SK-N-SH (cell line): ENCODE measurements at regions not wholly inside any gene's neighbourhood (a gene's known extent, or its start where the extent isn't known, plus 50 kb on each side); places are given as distances from the start of the nearest gene placed in this dataset.

Experiments
- CTCF ChIA-PET: fragments of 300-600, 350-600 bp; formaldehyde crosslinking; extraction: SDS; loops from one replicate; lab custom pipeline; 2021; lab: Yijun Ruan, JAX
- POLR2A ChIA-PET: fragments of 350-600 bp; sonication (Branson Sonifier 250); formaldehyde crosslinking; extraction: SDS; loops from one replicate; lab custom pipeline; 2020; ENCODE audit warnings: antibody characterized with exemption, inconsistent platforms; lab: Yijun Ruan, JAX
- DNase-seq: peaks from one replicate; pipeline ENCODE4 v3.0.0; 2012
- H2AFZ ChIP-seq: fragments of 200-600 bp; sonication (generic); 2 replicates; pipeline ENCODE4 v1.8.1; 2016; ENCODE audit warnings: antibody characterized with exemption, mild to moderate bottlenecking, low read depth
- H3F3A ChIP-seq: fragments of 200-600 bp; sonication (generic); replicated peaks from 2 replicates; pipeline ENCODE3; 2016; ENCODE audit warnings: antibody characterized with exemption, mild to moderate bottlenecking; ENCODE audit not compliant: insufficient read depth
- H3K27ac ChIP-seq, 2 experiments: fragments of 200-500 bp in 1 of 2; fragments of 200-600 bp in 1 of 2; sonication (Bioruptor generic) in 1 of 2; sonication (generic), shearing (Covaris generic) in 1 of 2; 2 replicates each; pipeline versions ENCODE4 v1.5.1 to v1.6.1; 2014 to 2016; ENCODE audit warnings: low read depth in 2 of 2, inconsistent platforms in 1 of 2, low read length in 1 of 2, mild to moderate bottlenecking in 1 of 2, mixed read lengths in 1 of 2
- H3K27me3 ChIP-seq: fragments of 200-600 bp; sonication (generic), shearing (Covaris generic); 2 replicates; pipeline ENCODE4 v1.6.1; 2016; ENCODE audit warnings: mixed run types; ENCODE audit not compliant: insufficient read depth
- H3K36me3 ChIP-seq, 2 experiments: fragments of 200-500 bp in 1 of 2; fragments of 200-600 bp in 1 of 2; sonication (Bioruptor generic) in 1 of 2; sonication (generic) in 1 of 2; replicated peaks in 1 of 2; 2 replicates each; pipeline versions ENCODE3 to v1.5.1; 2014 to 2016; ENCODE audit warnings: low read length in 1 of 2, mild to moderate bottlenecking in 1 of 2; ENCODE audit not compliant: insufficient read depth in 2 of 2, control insufficient read depth in 1 of 2
- H3K4me1 ChIP-seq, 2 experiments: fragments of 200-500 bp in 1 of 2; fragments of 200-600 bp in 1 of 2; sonication (Bioruptor generic) in 1 of 2; sonication (generic), shearing (Covaris generic) in 1 of 2; 2 replicates each; pipeline versions ENCODE4 v1.5.1 to v1.6.1; 2014 to 2016; ENCODE audit warnings: low read depth in 1 of 2, low read length in 1 of 2, mixed run types in 1 of 2; ENCODE audit not compliant: insufficient read depth in 2 of 2, control insufficient read depth in 1 of 2
- H3K4me2 ChIP-seq: fragments of 200-600 bp; sonication (generic), shearing (Covaris generic); 2 replicates; pipeline ENCODE4 v1.6.1; 2017; ENCODE audit warnings: mixed run types
- H3K4me3 ChIP-seq, 2 experiments: fragments of 200-500 bp in 1 of 2; fragments of 200-600 bp in 1 of 2; sonication (Bioruptor generic) in 1 of 2; sonication (generic), shearing (Covaris generic) in 1 of 2; 2 replicates each; pipeline versions ENCODE4 v1.5.1 to v1.8.1; 2014 to 2016; ENCODE audit warnings: low read depth in 2 of 2, inconsistent platforms in 1 of 2, low read length in 1 of 2, mild to moderate bottlenecking in 1 of 2, mixed read lengths in 1 of 2, moderate library complexity in 1 of 2
- H3K79me2 ChIP-seq: fragments of 200-600 bp; sonication (generic); 2 replicates; pipeline ENCODE4 v1.8.1; 2017; ENCODE audit warnings: mild to moderate bottlenecking; ENCODE audit not compliant: insufficient read depth
- H3K9ac ChIP-seq: fragments of 200-600 bp; sonication (generic); 2 replicates; pipeline ENCODE4 v1.6.1; 2017; ENCODE audit warnings: mixed run types
- H3K9me2 ChIP-seq: fragments of 200-600 bp; sonication (generic); 2 replicates; pipeline ENCODE4 v1.6.1; 2017; ENCODE audit warnings: mixed run types
- H3K9me3 ChIP-seq: fragments of 200-600 bp; sonication (generic); 2 replicates; pipeline ENCODE4 v1.6.1; 2017; ENCODE audit warnings: mixed run types, mild to moderate bottlenecking, moderate library complexity
- H4K20me1 ChIP-seq: fragments of 200-600 bp; sonication (generic); 2 replicates; pipeline ENCODE4 v1.6.1; 2017; ENCODE audit warnings: mild to moderate bottlenecking, mixed run types; ENCODE audit not compliant: insufficient read depth
- CHD2 ChIP-seq: fragments of 150-350 bp; IDR thresholded peaks from 2 replicates; pipeline ENCODE4 v1.6.1; 2018; ENCODE audit warnings: low read length; ENCODE audit not compliant: partially characterized antibody
- EP300 ChIP-seq, 2 experiments: IDR thresholded peaks; 2 replicates each; pipeline versions ENCODE4 v1.4.0 to v1.6.1; 2012; ENCODE audit warnings: borderline replicate concordance in 1 of 2, low read depth in 1 of 2, low read length in 1 of 2
- FOXJ3 ChIP-seq: sonication (generic); formaldehyde crosslinking; IDR thresholded peaks from 2 replicates; pipeline ENCODE4 v1.5.1; 2020; ENCODE audit warnings: mild to moderate bottlenecking, missing genetic modification reagents
- MEF2A ChIP-seq: IDR thresholded peaks from 2 replicates; pipeline ENCODE4 v1.4.0; 2012; ENCODE audit warnings: low read depth, borderline replicate concordance
- MXI1 ChIP-seq: IDR thresholded peaks from 2 replicates; pipeline ENCODE4 v1.6.1; 2012; ENCODE audit warnings: mild to moderate bottlenecking, low read depth, low read length, improper control_type of control experiment
- NFIC ChIP-seq: IDR thresholded peaks from 2 replicates; pipeline ENCODE4 v1.4.0; 2012; ENCODE audit warnings: borderline replicate concordance
- POLR2AphosphoS5 ChIP-seq: IDR thresholded peaks from 2 replicates; pipeline ENCODE4 v1.6.1; 2012; ENCODE audit warnings: low read depth, low read length
- RCOR1 ChIP-seq: fragments of 150-350 bp; IDR thresholded peaks from 2 replicates; pipeline ENCODE4 v1.6.1; 2017; ENCODE audit warnings: antibody characterized with exemption, low read length
- RFX5 ChIP-seq: IDR thresholded peaks from 2 replicates; pipeline ENCODE4 v1.6.1; 2012; ENCODE audit warnings: mild to moderate bottlenecking, improper control_type of control experiment, low read length
- RXRA ChIP-seq: IDR thresholded peaks from 2 replicates; pipeline ENCODE4 v1.4.0; 2012; ENCODE audit warnings: low read depth, mild to moderate bottlenecking, borderline replicate concordance
- SIN3A ChIP-seq: IDR thresholded peaks from 2 replicates; pipeline ENCODE4 v1.6.1; 2012; ENCODE audit warnings: low read depth, mild to moderate bottlenecking, low read length, moderate library complexity, borderline replicate concordance
- WGBS: methylation state at CpG from one replicate; pipeline ENCODE4 v1.1.6; 2017; ENCODE audit warnings: low lambda C conversion rate; 5-methylcytosine and 5-hydroxymethylcytosine counted together
- TF ChIP-seq, protein P1 (sequence below): IDR thresholded peaks from 2 replicates; pipeline ENCODE4 v1.4.0; 2012; ENCODE audit warnings: low read depth, borderline replicate concordance
- TF ChIP-seq, protein P2 (sequence below): IDR thresholded peaks from 2 replicates; pipeline ENCODE4 v1.6.1; 2012; ENCODE audit warnings: mild to moderate bottlenecking, low read depth, low read length, moderate library complexity

DNA sequence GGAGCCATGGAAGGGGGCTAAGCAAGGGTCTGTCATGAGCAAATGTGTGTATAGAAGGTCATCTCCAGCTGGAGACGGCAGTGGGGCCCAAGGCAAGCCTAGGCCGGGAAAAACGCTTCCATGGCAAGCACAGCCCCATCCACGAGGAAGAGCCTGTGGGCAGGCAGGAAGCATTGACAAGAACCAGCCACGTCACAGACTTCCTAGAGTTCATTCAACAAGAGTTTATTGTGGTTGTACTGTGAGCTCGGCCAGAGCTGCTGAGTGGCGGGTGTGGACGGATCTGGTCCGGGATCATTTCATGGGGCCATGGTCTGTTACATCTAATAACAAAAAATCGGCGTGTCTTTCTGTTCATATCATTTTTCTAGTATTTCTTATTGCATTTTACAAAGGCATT lies 311.7 kb downstream of the TMEM121 start:
- H3K9ac ChIP-seq: no peak overlapping the region
- H2AFZ ChIP-seq: no peak overlapping the region
- no peaks in the 10 kb centered on the region for H4K20me1 ChIP-seq
- no peaks in the 10 kb centered on the region for H3K9me3 ChIP-seq
- no peak overlapping the region for H3K4me3 ChIP-seq
- no peaks in the 10 kb centered on the region for H3K27me3 ChIP-seq
- DNase-seq: no peak
- H3K4me1 ChIP-seq: no peaks in the 10 kb centered on the region
- H3K79me2 ChIP-seq: no peaks in the 10 kb centered on the region
- 54% methylated on average over 11 of the region's 11 CpGs for WGBS
- no peak for TF ChIP-seq FOXJ3 (CRISPR knock-in tag)
- TF ChIP-seq EP300 (IDR thresholded peaks at IDR 0.05; ENCODE audit: borderline replicate concordance in 1 of 2, low read depth in 1 of 2, low read length in 1 of 2): no peak
- TF ChIP-seq RXRA: no peak
- no peak for TF ChIP-seq MXI1
- TF ChIP-seq NFIC: no peak
- TF ChIP-seq SIN3A: no peak
- TF ChIP-seq POLR2AphosphoS5: no peak
- TF ChIP-seq CHD2: no peak
- no peak for TF ChIP-seq RFX5
- TF ChIP-seq, protein P1, sequence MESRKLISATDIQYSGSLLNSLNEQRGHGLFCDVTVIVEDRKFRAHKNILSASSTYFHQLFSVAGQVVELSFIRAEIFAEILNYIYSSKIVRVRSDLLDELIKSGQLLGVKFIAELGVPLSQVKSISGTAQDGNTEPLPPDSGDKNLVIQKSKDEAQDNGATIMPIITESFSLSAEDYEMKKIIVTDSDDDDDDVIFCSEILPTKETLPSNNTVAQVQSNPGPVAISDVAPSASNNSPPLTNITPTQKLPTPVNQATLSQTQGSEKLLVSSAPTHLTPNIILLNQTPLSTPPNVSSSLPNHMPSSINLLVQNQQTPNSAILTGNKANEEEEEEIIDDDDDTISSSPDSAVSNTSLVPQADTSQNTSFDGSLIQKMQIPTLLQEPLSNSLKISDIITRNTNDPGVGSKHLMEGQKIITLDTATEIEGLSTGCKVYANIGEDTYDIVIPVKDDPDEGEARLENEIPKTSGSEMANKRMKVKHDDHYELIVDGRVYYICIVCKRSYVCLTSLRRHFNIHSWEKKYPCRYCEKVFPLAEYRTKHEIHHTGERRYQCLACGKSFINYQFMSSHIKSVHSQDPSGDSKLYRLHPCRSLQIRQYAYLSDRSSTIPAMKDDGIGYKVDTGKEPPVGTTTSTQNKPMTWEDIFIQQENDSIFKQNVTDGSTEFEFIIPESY: no peak
- TF ChIP-seq, protein P2, sequence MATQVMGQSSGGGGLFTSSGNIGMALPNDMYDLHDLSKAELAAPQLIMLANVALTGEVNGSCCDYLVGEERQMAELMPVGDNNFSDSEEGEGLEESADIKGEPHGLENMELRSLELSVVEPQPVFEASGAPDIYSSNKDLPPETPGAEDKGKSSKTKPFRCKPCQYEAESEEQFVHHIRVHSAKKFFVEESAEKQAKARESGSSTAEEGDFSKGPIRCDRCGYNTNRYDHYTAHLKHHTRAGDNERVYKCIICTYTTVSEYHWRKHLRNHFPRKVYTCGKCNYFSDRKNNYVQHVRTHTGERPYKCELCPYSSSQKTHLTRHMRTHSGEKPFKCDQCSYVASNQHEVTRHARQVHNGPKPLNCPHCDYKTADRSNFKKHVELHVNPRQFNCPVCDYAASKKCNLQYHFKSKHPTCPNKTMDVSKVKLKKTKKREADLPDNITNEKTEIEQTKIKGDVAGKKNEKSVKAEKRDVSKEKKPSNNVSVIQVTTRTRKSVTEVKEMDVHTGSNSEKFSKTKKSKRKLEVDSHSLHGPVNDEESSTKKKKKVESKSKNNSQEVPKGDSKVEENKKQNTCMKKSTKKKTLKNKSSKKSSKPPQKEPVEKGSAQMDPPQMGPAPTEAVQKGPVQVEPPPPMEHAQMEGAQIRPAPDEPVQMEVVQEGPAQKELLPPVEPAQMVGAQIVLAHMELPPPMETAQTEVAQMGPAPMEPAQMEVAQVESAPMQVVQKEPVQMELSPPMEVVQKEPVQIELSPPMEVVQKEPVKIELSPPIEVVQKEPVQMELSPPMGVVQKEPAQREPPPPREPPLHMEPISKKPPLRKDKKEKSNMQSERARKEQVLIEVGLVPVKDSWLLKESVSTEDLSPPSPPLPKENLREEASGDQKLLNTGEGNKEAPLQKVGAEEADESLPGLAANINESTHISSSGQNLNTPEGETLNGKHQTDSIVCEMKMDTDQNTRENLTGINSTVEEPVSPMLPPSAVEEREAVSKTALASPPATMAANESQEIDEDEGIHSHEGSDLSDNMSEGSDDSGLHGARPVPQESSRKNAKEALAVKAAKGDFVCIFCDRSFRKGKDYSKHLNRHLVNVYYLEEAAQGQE: no peak
- TF ChIP-seq MEF2A: no peak
- TF ChIP-seq RCOR1: no peak
- H3K4me2 ChIP-seq: no peak overlapping the region
- no peaks in the 10 kb centered on the region for H3K36me3 ChIP-seq
- H3K9me2 ChIP-seq: no peaks in the 10 kb centered on the region
- ChIA-PET POLR2A (interaction anchor here (0.6 kb wide), 1 partner anchor 8 kb away, joined by 3 read pairs; no protein-coding TSS in a partner anchor), CTCF (no interaction called here)
- H3F3A ChIP-seq: no peaks in the 10 kb centered on the region
- no peak overlapping the region for H3K27ac ChIP-seq
